ENCODE measurements at regions not wholly inside any gene's neighbourhood (a gene's known extent, or its start where the extent isn't known, plus 50 kb on each side); places are given as distances from the start of the nearest gene placed in this dataset.

DNA sequence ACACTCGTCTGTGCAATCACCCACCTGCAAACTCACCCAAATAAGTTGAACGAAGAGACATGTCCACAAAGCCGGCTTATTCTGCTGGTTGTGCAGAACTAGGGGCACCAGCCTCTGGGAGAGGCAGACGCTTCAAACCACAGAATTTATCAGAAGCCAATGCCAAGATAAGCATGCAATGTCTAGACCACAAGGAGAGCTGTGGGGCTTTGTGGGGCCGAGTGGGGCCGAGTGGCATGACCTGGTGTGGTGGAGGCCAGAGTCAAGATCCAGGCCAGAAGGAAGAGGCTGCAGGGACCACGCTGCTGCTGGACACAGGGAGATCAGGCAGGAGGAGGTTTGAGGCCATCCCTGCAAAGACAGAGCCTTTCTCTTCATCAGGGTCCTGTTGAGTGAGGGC is 259.0 kb downstream of the IRX2 start:
- TF ChIP-seq EZH2 (IDR thresholded peaks at IDR 0.05; ENCODE audit: borderline replicate concordance, low read depth, low read length, severe bottlenecking) (no peak), CTCF (IDR thresholded peaks at IDR 0.05; ENCODE audit: borderline replicate concordance, extremely low read depth, low read length, poor library complexity, severe bottlenecking) (no peak)

Measured in DND-41 (cell line).